Transverse colon (tissue), 4 donors: ENCODE measurements at regions not wholly inside any gene's neighbourhood (a gene's known extent, or its start where the extent isn't known, plus 50 kb on each side); places are given as distances from the start of the nearest gene placed in this dataset.

ENCODE experiments used
- DNase-seq: peaks from one replicate; pipeline ENCODE4 v3.0.0-alpha.2; 2019
- H3K27ac ChIP-seq, 4 donors: fragments of 200-600 bp; sonication (generic); 2 replicates each; pipeline ENCODE4 v1.5.1; 2016 to 2018; ENCODE audit warnings: inconsistent platforms in 4 of 4
- H3K27me3 ChIP-seq: fragments of 200-600 bp; sonication (generic); 2 replicates; pipeline ENCODE4 v1.5.1; 2017; ENCODE audit warnings: inconsistent platforms
- H3K36me3 ChIP-seq, 4 donors: fragments of 200-600 bp; sonication (generic); 2 replicates each; pipeline ENCODE4 v1.5.1; 2017 to 2019; ENCODE audit warnings: inconsistent platforms in 4 of 4
- H3K4me1 ChIP-seq, 4 donors: fragments of 200-600 bp; sonication (generic); 2 replicates each; pipeline ENCODE4 v1.5.1; 2017 to 2020; ENCODE audit warnings: inconsistent platforms in 4 of 4
- H3K4me3 ChIP-seq, 4 donors: fragments of 200-600 bp; sonication (generic); 1 replicate in 1 of 4; 2 replicates in 3 of 4; pipeline versions ENCODE4 v1.5.1 to v1.6.1; 2017 to 2019; ENCODE audit warnings: inconsistent platforms in 4 of 4
- H3K9me3 ChIP-seq, 2 donors: fragments of 200-600 bp; sonication (generic); 2 replicates each; pipeline ENCODE4 v1.5.1; 2017 to 2019; ENCODE audit warnings: inconsistent platforms in 2 of 2
- CTCF ChIP-seq, 5 experiments: fragments of 200-600 bp in 3 of 5; fragments of 450-650 bp in 2 of 5; sonication (generic) in 3 of 5; IDR thresholded peaks; 1 replicate in 2 of 5; 2 replicates in 3 of 5; pipeline ENCODE4 v1.5.1; 2016 to 2017; ENCODE audit warnings: antibody characterized with exemption in 5 of 5, inconsistent platforms in 3 of 5, mild to moderate bottlenecking in 2 of 5, moderate library complexity in 1 of 5
- EP300 ChIP-seq: sonication (generic); formaldehyde crosslinking; IDR thresholded peaks from one replicate; pipeline ENCODE4 v1.6.1; 2017; ENCODE audit warnings: antibody characterized with exemption, low read depth
- POLR2A ChIP-seq: fragments of 450-650 bp; IDR thresholded peaks from one replicate; pipeline ENCODE4 v1.6.1; 2016; ENCODE audit warnings: antibody characterized with exemption, mild to moderate bottlenecking, moderate library complexity
- POLR2AphosphoS5 ChIP-seq, 3 donors: sonication (generic); formaldehyde crosslinking; IDR thresholded peaks; one replicate each; pipeline ENCODE4 v1.6.1; 2016; ENCODE audit warnings: antibody characterized with exemption in 3 of 3
- WGBS, 2 donors: methylation state at CpG; one replicate each; pipeline ENCODE4 v1.1.5; 2018; ENCODE audit warnings: low coverage in 1 of 2; 5-methylcytosine and 5-hydroxymethylcytosine counted together
- in situ Hi-C, 4 donors: fragments of 200-750 bp; cut with MboI; loops; one replicate each; pipeline versions ENCODE4 v1.15.0 to v1.15.1; 2017; ENCODE audit warnings: low sequenced_read_pairs in 3 of 4, low pct_ligation_motif_present in 1 of 4, low pct_unique_long_range_greater_than_20kb in 1 of 4
- intact Hi-C: fragments of 100-400 bp; cut with DNase I; formaldehyde crosslinking; loops from one replicate; pipeline ENCODE4 v1.15.1; 2023; ENCODE audit warnings: low total_unique reads

DNA sequence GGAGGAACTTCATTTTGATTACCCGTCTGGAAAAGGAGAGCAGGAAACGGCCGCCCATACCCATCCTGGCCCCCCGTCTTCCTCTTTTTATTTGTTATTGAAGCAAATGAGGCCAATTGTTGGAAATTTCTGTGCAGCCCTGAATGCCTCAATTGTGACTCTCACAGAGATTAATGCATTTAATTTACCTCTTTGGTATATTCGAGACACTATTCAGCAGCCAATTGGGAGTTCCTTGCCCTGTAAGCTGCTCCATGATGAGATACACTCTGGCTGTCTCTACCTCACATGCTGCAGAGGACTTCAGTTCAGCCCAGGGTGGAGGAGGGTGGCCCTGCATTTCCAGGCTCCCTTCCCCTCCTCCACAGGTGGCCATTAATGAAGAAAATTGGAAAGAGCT lies 60.6 kb upstream of the NTM start:
- H3K4me1 ChIP-seq = no peaks in the 10 kb centered on the region
- no peak for DNase-seq
- no peaks in the 10 kb centered on the region for H3K36me3 ChIP-seq
- intact Hi-C loops = no loop called here
- in situ Hi-C loops = no loop called here
- no peaks in the 10 kb centered on the region for H3K9me3 ChIP-seq
- H3K27ac ChIP-seq = no peak overlapping the region
- TF ChIP-seq EP300 = no peak
- TF ChIP-seq POLR2AphosphoS5 (IDR thresholded peaks at IDR 0.05) = no peak
- no peak for TF ChIP-seq CTCF (IDR thresholded peaks at IDR 0.05)
- TF ChIP-seq POLR2A = no peak
- 73 to 81% methylated on average over 4 to 5 of the region's 5 CpGs for WGBS, 2 donors
- H3K27me3 ChIP-seq = no peaks in the 10 kb centered on the region
- no peak overlapping the region for H3K4me3 ChIP-seq

DNA sequence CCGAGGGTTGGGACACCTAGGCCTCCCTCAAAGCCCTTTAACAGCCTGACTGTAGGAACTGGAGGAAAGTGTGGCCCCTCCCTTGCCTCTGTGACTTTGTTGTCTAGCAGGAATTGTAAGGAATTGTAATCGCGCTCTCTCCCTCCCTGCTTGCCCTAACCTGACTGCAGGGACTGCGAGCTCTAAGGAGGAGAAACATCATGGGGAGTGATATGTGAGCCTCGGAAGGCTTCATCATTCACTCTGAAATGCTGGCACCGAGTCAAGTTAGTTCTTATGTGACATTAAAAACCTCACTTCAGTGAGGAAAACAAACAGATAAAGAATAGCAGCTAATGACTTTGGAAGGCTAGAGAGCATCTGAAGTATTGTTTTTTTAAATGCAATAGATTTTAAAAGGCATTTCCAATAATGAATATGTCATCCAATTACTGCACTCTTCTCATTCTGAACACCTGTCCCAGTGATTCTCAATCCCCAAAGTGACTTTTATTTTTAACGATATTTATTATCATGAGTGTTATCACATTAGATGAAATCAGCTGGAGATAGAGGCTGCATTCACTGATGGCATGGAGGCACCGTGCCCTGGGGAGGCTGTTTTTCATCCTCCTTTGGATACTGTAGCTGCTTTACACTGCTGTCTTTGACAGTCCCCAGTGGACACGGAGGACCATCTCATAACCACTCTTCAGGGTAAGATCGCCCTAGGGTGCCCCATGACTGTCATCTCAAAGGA lies 58.5 kb upstream of the NTM start:
- no peak for DNase-seq
- TF ChIP-seq POLR2AphosphoS5 (IDR thresholded peaks at IDR 0.05) (no peak), EP300 (no peak), POLR2A (no peak)
- Histone ChIP-seq H3K4me1 (no peaks in the 10 kb centered on the region), H3K27me3 (no peaks in the 10 kb centered on the region), H3K36me3 (no peaks in the 10 kb centered on the region), H3K9me3 (no peaks in the 10 kb centered on the region), H3K27ac (no peak overlapping the region), H3K4me3 (no peak overlapping the region)
- intact Hi-C loops = no loop called here
- in situ Hi-C loops = no loop called here
- 61 to 64% methylated on average over 9 to 10 of the region's 10 CpGs for WGBS, 2 donors
